ENCODE measurements at regions not wholly inside any gene's neighbourhood (a gene's known extent, or its start where the extent isn't known, plus 50 kb on each side); places are given as distances from the start of the nearest gene placed in this dataset.

DNA sequence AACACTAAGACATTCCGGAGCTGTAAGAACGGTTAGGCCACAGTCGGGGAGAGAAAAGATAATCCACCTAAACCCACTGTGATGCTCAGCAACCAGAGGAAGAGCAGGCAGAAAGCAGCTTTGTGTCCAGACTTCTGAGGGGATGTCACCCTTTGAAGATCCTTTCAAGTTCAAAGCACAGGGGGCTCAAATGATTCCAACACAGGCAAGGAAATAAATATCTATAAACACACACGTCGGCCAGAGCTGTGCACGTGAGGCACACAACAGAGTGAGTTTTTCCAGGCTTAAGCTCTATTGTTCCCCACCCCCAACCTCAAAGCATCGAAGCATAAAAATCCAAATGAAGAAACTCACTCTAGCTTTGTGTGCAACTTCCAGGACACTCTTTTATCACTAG, 479.0 kb downstream of the DISC1 start:
- DNase-seq (ENCODE audit: low read depth in 2 of 2), result no peak
- TF ChIP-seq, protein P1, sequence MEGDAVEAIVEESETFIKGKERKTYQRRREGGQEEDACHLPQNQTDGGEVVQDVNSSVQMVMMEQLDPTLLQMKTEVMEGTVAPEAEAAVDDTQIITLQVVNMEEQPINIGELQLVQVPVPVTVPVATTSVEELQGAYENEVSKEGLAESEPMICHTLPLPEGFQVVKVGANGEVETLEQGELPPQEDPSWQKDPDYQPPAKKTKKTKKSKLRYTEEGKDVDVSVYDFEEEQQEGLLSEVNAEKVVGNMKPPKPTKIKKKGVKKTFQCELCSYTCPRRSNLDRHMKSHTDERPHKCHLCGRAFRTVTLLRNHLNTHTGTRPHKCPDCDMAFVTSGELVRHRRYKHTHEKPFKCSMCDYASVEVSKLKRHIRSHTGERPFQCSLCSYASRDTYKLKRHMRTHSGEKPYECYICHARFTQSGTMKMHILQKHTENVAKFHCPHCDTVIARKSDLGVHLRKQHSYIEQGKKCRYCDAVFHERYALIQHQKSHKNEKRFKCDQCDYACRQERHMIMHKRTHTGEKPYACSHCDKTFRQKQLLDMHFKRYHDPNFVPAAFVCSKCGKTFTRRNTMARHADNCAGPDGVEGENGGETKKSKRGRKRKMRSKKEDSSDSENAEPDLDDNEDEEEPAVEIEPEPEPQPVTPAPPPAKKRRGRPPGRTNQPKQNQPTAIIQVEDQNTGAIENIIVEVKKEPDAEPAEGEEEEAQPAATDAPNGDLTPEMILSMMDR (IDR thresholded peaks at IDR 0.05; ENCODE audit: low read depth, low read length), result no peak
- no peak overlapping the region for H3K4me3 ChIP-seq (replicated peaks in 1 of 2; ENCODE audit: low read depth in 2 of 2, low read length in 2 of 2)

DNA sequence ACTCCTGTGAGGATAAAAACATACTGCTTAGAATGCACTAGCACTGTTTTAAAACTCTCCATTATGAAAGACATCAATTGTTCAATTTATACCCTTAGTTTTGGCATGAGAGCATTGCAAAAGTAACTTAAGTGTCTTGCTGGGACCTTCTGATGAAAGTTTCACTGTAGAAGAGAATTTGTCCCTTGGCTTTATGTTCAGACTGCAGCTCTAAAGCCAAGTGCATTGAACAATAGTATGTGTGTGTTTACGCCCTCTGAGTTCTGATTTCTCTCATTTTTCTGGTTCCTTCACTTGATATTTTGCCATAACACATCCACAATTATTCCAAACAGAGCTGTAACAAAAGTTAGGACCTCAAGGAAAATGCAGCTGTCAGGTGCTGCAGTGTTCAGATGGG, 474.6 kb downstream of the DISC1 start:
- DNase-seq (ENCODE audit: low read depth in 2 of 2), result no peak
- TF ChIP-seq, protein P1 (IDR thresholded peaks at IDR 0.05; ENCODE audit: low read depth, low read length), result no peak
- H3K4me3 ChIP-seq (replicated peaks in 1 of 2; ENCODE audit: low read depth in 2 of 2, low read length in 2 of 2), result no peak overlapping the region

DNA sequence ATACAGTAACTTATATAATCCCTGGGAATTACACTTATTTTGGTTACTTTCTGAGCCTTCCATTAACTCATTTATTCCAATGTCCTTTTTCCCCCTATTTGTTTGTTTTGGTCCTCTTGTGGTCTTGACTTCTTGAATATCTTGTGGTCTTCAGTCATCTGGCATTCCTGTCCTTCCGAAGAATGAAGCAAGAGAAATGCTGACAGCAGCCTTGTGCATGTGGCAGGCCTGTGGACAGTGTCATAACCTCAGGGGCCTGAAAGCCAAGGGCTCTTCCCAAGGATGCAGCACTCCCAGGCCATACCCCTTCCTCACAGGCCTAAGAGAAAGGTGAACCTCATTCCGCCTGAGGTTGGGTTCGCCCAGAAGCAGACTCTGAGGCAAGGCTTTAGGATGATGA, 470.2 kb downstream of the DISC1 start:
- TF ChIP-seq, protein P1 (IDR thresholded peaks at IDR 0.05; ENCODE audit: low read depth, low read length), result no peak
- no peak for DNase-seq (ENCODE audit: low read depth in 2 of 2)
- H3K4me3 ChIP-seq (replicated peaks in 1 of 2; ENCODE audit: low read depth in 2 of 2, low read length in 2 of 2), result no peak overlapping the region

All from cardiac fibroblast (primary cell).